Skin of body (tissue), 1 donor: ENCODE measurements at regions not wholly inside any gene's neighbourhood (a gene's known extent, or its start where the extent isn't known, plus 50 kb on each side); places are given as distances from the start of the nearest gene placed in this dataset.

Experiments used
- DNase-seq: peaks from one replicate; lab custom pipeline; 2025; lab: John Stamatoyannopoulos, UW

GRCh38 chr16:48836067-48836466 is 226.1 kb upstream of the N4BP1 start:
- DNase-seq = no peak

GRCh38 chr16:48834576-48834975 is 224.6 kb upstream of the N4BP1 start:
- no peak for DNase-seq

DNA sequence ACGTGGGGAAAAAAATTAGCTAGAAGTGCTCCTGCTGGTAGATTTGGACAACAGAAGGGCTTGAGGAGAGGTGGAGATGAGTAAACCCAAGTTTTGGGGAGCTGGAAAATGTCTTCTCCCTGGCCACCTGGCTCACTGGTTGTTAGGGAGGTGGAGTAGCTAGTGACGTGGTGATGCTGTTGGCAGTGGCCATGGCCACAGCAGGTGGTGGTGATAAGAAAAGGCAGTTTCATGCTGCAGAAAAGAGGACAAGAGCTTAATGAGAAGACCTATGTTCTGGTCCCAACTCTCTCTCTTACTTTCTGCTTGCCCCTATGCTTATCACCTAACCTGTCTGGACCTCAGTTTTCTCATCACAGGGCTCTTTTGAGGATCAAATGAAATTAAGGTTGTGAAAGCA is 223.5 kb upstream of the N4BP1 start:
- no peak for DNase-seq

DNA sequence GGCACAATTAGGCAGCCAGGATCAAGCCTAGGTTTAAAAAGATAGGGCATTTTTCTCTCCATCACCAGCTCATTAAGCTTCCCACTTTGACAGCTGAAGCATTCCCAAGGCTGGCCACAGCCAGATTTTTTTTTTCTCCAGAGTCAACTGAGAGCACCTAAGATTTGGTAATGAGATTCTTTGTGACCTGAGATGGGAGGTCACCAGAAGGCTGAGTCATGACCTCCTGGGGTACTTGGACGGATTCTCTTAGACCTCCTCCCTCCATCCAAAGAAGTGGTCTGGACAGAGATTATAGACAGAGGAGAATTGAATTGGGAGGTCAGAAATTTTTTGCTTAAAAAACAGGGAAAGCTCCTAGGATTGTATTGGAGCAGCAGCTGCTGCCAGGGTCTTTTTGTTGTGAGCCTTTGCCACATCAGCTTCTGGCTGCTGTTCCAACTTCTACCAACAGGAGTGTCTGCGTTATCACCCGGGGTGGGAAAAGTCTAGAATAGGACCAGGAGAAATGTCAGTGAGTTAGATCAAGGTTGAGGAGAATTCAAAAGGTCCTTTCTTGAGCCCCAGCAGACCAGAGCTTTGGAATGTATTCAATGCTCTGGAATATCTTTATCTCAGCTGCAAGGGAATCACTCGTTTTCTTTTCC is 221.2 kb upstream of the N4BP1 start:
- no peak for DNase-seq

- no peak for DNase-seq
Observed at GRCh38 chr16:48829336-48830310, 219.6 kb upstream of the N4BP1 start.

DNA sequence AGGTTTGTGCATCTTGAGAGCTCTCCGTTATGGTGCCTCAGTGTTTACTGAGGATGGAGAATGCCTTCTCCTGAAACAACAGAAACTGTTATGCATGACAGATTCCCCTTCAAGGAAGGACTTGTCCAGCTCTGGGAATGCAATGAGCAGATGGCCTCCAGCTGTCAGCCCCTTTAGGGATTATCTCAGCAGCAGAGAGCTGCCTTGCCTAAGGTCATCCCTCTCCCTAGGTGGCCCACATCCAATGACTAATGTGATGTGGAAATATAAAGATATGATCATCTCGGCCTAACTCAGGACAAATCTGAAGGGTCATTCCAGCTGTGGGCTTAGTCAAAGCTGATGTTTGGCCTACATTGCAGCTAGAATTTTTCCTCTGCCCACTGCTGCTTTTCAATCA is 214.3 kb upstream of the N4BP1 start:
- no peak for DNase-seq

DNA sequence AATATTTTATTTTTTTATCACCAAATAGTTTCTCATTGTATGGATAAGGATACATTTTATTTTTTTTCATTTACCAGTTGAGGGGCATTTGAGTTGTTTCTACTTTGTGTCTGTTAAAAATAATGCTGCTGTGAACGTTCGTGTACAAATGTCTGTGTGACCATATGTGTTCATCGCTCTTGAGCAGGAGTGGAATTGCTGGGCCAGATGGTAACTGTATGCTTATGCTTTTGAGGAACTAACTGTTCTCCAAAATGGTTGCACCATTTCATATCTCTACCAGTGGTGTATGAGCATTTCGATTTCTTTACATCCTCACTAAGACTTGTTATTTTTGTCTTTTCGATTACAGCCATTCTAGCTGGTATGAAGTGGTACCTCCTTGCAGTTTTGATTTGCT is 212.5 kb upstream of the N4BP1 start:
- no peak for DNase-seq

- DNase-seq = no peak
Observed at GRCh38 chr16:48820379-48820778, 210.4 kb upstream of the N4BP1 start.

- no peak for DNase-seq
Observed at GRCh38 chr16:48818257-48818656, 208.3 kb upstream of the N4BP1 start.

DNA sequence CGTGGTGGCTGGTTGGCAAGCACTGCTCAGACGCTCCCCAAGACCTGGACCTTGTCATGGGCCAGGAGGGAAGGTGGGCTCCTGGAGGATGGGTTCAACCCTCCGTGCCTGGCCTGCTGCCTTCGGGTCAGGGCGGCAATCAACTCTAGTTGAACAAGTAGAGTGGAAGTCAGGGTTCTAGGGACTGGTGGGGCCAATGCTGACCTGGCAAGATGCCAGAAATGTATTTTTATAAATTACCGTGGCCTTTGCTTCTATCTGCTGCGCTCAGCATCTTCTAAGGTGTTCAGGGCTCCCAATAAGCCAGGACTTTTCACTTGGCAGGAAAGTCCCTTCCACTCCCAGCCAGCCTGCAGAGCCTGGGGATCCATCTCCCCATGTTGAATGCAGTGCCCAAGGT is 207.1 kb upstream of the N4BP1 start:
- no peak for DNase-seq

DNA sequence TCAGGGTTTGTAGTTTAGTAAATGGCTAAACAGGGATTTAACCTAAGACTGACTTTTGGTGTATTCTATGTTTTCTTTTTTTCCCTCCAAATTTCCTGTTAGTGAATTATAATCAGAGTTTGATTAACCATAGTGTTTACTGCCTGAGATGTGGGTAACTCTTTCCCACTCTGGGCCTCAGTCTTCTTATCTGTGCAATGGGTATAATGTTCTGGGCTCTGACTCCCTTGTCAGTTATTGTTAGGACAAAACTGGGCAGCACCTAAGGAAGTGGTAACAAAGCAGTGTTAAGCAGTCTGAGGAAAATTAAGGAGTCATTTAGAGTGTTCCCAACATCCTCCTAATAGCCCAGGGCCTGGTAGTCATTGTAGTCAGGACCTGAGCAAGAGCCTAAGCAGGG is 206.4 kb upstream of the N4BP1 start:
- no peak for DNase-seq

DNA sequence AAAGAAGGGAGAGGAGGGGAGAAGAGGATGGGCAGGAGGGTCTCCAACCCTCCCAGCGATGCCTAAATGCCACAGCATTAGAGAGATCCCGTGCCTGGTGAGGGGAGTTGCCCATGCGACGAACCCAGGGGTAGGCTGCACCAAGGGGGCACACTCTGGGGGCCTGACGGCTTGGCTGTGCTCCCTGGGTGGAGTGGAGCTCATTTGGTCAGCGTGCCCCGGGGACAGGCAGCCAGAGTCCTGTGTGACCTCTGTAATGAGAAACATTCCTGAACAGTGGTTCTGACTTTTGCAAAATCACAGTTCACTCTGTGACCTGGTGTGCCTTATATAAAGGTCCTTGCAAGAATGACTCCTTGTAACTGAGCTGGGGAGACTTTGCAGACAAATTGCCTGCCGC is 205.0 kb upstream of the N4BP1 start:
- no peak for DNase-seq

- DNase-seq = no peak
Observed at GRCh38 chr16:48813485-48813884, 203.5 kb upstream of the N4BP1 start.

- DNase-seq = no peak
Observed at GRCh38 chr16:48812856-48813255, 202.9 kb upstream of the N4BP1 start.

DNA sequence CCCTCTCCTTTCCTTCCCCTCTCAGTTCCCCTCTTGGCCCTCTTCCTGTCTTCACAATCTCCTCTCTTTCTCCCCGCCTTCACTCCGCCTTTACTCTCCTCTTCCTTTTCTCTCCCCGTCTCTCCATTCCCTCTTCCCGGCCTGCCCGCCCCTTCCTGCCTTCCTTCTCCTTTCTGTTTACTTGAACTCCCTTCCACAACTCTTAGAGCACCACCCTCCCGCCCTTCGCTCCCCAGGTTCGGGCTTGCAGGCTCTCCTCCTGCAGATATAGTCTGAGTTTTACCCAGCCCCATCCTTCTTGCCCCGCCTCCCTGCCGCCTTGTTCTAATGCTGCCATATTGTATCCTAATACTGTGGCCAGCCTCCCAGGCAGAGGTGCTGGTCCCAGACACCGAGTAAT is 201.5 kb upstream of the N4BP1 start:
- no peak for DNase-seq

DNA sequence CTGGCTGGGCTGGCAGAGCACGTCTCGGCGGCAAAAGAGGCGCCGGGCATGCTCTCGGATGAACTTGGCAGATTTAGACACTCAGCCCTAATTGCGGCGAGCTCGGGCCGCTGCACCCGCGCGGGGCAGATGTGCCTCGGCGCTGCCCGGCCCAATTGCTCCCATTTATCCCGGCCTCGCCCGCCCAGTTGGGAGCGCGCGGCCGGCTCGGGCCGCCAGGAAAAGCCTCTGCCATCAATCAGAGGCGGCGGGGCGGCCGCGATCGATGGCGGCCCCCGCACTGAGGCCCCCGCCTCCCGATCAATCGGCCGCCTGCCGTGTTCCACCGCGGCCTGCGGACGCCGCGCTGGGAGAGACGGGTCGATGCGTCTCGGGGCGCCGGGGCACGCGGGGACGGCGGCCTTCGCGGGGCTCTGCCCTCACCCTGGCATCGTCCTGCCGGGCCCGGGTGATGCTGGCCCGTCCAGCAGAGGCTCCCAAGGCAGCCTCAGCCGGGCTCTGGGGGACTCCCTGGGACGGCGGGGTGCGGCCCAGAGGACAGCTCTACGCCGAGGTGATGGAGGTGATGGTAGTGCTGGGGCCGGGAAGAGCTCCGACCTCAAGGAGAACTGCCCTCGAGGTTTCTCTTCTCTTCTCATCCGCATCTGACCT is 200.9 kb upstream of the N4BP1 start:
- DNase-seq = no peak

DNA sequence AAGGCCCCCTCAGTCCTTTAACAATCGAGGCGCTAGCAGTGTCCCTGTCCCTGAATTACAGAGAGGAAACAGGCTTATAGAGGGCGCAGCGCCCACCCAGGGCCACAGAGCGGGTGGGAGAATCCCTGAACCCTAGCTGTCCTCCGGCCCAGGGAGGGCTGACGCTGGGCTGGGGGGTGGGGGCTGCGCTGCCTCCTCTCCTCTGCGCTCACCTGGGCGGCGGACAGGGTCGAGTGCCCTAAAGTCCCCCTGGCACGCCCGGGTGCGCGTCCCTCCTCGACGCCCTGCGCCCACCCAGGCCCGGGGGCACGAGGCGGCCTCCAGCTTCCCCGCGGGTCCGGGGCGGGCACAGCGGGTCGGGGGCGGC is 200.4 kb upstream of the N4BP1 start:
- no peak for DNase-seq

DNA sequence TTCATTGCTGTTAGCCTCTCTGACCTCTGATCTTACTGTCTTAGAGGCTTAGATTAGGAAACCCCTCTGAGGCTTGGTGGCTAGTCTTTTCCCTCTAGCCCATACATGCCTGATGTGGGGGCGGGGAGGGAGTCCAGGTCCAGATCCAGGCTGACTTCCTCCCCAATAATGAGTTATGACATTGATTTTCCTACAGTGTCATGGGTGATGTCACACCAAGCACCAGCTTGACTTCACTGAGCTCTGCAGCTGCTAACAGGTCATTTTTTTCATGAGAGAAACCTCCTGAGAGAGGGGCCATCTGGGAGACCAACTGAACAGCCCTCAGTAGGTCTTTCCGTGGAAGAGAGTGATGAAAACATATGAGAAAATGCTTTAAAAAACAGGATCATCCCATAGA is 180.2 kb upstream of the N4BP1 start:
- no peak for DNase-seq

GRCh38 chr16:48788475-48788874 is 178.5 kb upstream of the N4BP1 start:
- DNase-seq = no peak

DNA sequence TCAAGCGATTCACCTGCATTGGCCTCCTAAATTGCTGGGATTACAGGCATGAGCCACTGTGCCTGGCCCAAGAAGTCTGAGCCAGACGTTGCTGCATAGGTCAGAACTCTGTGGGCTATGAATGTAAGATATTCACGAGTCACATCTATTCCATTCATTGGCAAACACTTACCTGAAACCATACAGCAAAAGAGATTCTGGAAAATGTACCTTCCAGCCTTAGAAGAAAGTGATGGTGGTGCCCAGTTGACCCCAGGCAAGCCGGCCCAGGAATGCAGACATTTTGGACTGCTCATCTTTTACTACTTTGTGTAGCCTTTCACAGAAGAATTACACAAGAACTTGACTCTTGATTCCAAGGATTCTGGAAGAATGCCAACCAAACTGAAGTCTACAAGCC is 135.6 kb upstream of the N4BP1 start:
- no peak for DNase-seq

- DNase-seq = no peak
Observed at GRCh38 chr16:48740964-48741363, 131.0 kb upstream of the N4BP1 start.

GRCh38 chr16:48734220-48734619 is 124.2 kb upstream of the N4BP1 start:
- no peak for DNase-seq

DNA sequence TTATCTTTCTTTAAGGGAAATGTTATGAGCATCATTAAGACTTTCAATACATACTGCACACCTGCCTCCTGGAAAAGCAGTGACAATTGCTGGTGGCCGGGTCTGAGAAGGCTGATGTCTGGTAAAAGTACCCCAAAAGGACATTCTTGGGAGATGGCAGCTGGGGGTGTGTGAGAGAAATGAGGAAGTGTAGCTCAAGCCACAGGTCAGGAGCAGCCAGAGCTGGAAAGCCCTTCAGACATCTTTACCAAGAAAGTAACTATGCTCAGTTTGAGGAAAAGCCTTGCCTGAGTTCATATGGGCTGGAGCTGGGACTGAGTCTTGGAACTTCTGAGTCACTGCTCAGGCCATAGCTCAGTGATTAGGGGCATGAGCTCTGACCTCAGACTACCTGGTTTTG is 94.7 kb upstream of the N4BP1 start:
- DNase-seq = no peak
